ENCODE measurements at regions not wholly inside any gene's neighbourhood (a gene's known extent, or its start where the extent isn't known, plus 50 kb on each side); places are given as distances from the start of the nearest gene placed in this dataset.

DNA sequence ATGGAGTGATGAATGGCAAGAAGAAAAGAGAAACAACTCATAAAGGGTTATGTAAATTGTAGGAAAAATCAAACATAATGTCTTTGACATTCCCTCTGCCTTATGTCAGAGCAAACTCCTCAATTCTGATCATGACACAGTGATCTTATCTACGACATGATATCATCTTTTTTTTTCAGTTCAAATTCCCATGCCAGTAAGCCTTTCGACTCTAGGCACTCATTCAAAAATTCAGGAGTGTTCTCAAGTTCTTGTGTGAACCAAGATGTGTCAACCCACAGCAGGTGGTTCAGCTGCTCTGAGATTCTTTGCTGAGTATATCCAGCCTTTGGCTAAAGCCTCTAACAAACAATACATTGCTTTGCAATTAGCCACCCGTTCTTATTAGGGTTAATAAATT, 97.1 kb upstream of the ESRRG start:
- ATAC-seq (ENCODE audit: insufficient number of reproducible peaks, low FRiP score, low read depth) (no peak), DNase-seq (ENCODE audit: low spot score) (no peak)
- no peaks in the 10 kb centered on the region for H3K9me3 ChIP-seq
- H3K4me1 ChIP-seq (ENCODE audit: control insufficient read depth in 1 of 2, low read depth in 2 of 2): no peaks in the 10 kb centered on the region
- TF ChIP-seq, protein P1, sequence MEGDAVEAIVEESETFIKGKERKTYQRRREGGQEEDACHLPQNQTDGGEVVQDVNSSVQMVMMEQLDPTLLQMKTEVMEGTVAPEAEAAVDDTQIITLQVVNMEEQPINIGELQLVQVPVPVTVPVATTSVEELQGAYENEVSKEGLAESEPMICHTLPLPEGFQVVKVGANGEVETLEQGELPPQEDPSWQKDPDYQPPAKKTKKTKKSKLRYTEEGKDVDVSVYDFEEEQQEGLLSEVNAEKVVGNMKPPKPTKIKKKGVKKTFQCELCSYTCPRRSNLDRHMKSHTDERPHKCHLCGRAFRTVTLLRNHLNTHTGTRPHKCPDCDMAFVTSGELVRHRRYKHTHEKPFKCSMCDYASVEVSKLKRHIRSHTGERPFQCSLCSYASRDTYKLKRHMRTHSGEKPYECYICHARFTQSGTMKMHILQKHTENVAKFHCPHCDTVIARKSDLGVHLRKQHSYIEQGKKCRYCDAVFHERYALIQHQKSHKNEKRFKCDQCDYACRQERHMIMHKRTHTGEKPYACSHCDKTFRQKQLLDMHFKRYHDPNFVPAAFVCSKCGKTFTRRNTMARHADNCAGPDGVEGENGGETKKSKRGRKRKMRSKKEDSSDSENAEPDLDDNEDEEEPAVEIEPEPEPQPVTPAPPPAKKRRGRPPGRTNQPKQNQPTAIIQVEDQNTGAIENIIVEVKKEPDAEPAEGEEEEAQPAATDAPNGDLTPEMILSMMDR (IDR thresholded peaks at IDR 0.05): no peak
- H3K36me3 ChIP-seq: no peaks in the 10 kb centered on the region
- no peaks in the 10 kb centered on the region for H3K27me3 ChIP-seq (replicated peaks; ENCODE audit: insufficient read depth)
- no peak overlapping the region for H3K4me3 ChIP-seq
- H3K27ac ChIP-seq: no peak overlapping the region

GRCh38 chr1:216818284-216818683, 95.1 kb upstream of the ESRRG start:
- Histone ChIP-seq H3K27ac (no peak overlapping the region), H3K36me3 (no peaks in the 10 kb centered on the region), H3K27me3 (replicated peaks; ENCODE audit: insufficient read depth) (no peaks in the 10 kb centered on the region), H3K4me1 (ENCODE audit: control insufficient read depth in 1 of 2, low read depth in 2 of 2) (no peaks in the 10 kb centered on the region), H3K4me3 (no peak overlapping the region), H3K9me3 (no peaks in the 10 kb centered on the region)
- no peak for DNase-seq (ENCODE audit: low spot score)
- no peak for ATAC-seq (ENCODE audit: insufficient number of reproducible peaks, low FRiP score, low read depth)
- TF ChIP-seq, protein P1 (IDR thresholded peaks at IDR 0.05): no peak

GRCh38 chr1:216815260-216816131, 92.3 kb upstream of the ESRRG start:
- ATAC-seq (ENCODE audit: insufficient number of reproducible peaks, low FRiP score, low read depth): no peak
- H3K36me3 ChIP-seq: no peaks in the 10 kb centered on the region
- TF ChIP-seq, protein P1 (IDR thresholded peaks at IDR 0.05): no peak
- no peak for DNase-seq (ENCODE audit: low spot score)
- H3K27ac ChIP-seq: no peak overlapping the region
- H3K9me3 ChIP-seq: no peaks in the 10 kb centered on the region
- no peak overlapping the region for H3K4me3 ChIP-seq
- no peaks in the 10 kb centered on the region for H3K4me1 ChIP-seq (ENCODE audit: control insufficient read depth in 1 of 2, low read depth in 2 of 2)
- H3K27me3 ChIP-seq (replicated peaks; ENCODE audit: insufficient read depth): no peaks in the 10 kb centered on the region

DNA sequence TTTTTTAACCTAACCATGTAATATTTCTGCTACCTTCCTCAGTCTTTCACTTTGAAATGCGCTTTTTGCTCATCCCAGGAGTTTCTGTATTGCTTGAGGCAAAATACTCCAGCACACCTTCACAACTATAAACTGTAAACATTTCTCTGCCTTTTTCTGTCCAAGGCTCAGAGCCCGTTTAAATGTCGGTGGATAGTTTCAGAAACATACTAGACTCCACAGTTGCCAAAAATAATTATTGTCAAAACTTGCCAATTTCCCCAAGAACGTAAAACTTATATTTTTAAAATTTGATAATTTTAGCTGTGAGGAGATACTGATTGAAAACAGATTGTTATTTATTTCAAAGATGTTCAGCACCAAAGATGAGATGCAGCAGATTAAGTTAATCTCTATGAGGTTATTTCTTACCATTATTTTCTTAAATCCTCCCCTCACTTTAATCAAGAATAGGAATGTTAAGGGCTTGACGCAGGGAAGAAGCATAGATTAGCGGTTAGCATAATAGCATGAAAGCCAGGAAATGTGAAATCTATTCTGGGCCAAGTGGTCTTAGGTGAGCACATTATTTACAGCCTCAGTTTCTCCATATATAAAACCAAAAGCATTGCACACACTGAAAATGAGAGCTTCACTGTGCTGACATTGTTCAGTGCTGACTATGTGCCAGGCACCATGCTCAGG, 91.5 kb upstream of the ESRRG start:
- Histone ChIP-seq H3K9me3 (no peaks in the 10 kb centered on the region), H3K27ac (no peak overlapping the region), H3K36me3 (no peaks in the 10 kb centered on the region), H3K4me1 (ENCODE audit: control insufficient read depth in 1 of 2, low read depth in 2 of 2) (no peaks in the 10 kb centered on the region), H3K27me3 (replicated peaks; ENCODE audit: insufficient read depth) (no peaks in the 10 kb centered on the region), H3K4me3 (no peak overlapping the region)
- ATAC-seq (ENCODE audit: insufficient number of reproducible peaks, low FRiP score, low read depth) (no peak), DNase-seq (ENCODE audit: low spot score) (no peak)
- TF ChIP-seq, protein P1 (IDR thresholded peaks at IDR 0.05): no peak

- TF ChIP-seq, protein P1 (IDR thresholded peaks at IDR 0.05): no peak
- ATAC-seq (ENCODE audit: insufficient number of reproducible peaks, low FRiP score, low read depth) (no peak), DNase-seq (ENCODE audit: low spot score) (no peak)
- Histone ChIP-seq H3K27me3 (replicated peaks; ENCODE audit: insufficient read depth) (no peaks in the 10 kb centered on the region), H3K9me3 (no peaks in the 10 kb centered on the region), H3K4me3 (no peak overlapping the region), H3K36me3 (no peaks in the 10 kb centered on the region), H3K27ac (no peak overlapping the region), H3K4me1 (ENCODE audit: control insufficient read depth in 1 of 2, low read depth in 2 of 2) (no peaks in the 10 kb centered on the region)
These were observed 89.7 kb upstream of the ESRRG start for GRCh38 chr1:216812966-216813365.

Data from thoracic aorta (tissue), 2 donors.